Cardiac septum (tissue), 1 donor: ENCODE measurements at regions not wholly inside any gene's neighbourhood (a gene's known extent, or its start where the extent isn't known, plus 50 kb on each side); places are given as distances from the start of the nearest gene placed in this dataset.

ENCODE experiments used
- DNase-seq: peaks from one replicate; pipeline ENCODE4 v3.0.0-alpha.2; 2020; ENCODE audit warnings: low spot score
- intact Hi-C: fragments of 100-400 bp; cut with DNase I; formaldehyde crosslinking; loops from one replicate; pipeline ENCODE4 v1.14.0; 2022
- donor health status: DM: no; HTN: no; CAD: no.

DNA sequence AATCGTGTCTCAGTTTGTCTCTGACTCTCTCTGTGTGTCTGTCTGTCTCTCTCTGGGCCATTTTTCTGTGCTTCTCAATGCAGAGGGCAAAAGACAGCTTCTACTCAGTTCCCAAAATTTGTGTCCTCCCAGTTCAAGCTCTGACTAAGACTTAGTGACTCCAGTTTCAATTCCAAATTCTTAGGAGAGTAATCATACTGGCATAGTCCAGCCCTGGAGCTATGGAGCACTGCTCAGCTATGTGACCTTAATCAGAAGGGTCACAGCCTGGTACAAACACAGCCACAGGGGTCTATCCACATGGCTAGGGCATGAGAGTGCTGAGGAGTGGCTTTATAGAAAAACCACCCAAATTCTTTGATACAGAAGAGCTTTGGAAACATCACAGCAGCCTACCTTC, 91.9 kb downstream of the FOXF2 start:
- intact Hi-C loops, result no loop called here
- no peak for DNase-seq

DNA sequence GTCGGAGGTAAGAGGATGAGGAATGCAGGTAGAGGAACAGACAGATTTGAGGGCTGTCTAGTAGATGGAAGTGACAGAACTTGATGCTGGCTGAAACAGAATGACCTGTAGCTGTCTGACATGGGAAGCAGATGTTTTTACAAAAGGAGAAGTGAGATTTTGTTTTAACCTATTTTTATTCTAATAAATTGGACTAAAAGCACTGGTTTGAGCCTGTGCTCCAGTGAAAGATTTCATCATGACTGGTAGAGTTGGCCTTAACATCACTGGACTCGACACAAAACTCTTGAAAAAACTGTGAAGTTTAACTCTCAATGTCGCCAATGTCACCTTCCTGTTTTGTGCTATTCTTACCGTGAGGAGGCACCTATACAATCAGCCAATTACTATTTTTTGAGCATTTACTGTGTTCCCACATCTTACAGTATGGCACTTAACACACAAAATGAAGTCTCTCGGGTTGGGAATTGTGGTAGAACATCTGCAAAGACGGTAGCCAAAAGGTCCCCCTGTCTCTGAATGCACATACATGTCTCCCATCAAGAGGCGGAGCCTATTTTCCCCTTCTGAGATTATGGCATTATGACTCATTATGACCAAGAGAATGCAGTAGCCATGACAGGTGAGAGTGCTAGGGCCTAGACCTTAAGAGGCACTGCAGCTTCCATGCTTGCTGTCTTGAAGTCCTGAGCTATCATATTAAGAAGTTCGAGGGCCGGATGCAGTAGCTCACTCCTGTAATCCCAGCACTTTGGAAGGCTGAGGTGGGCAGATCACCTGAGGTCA, 93.2 kb downstream of the FOXF2 start:
- intact Hi-C loops, result no loop called here
- DNase-seq, result no peak

DNA sequence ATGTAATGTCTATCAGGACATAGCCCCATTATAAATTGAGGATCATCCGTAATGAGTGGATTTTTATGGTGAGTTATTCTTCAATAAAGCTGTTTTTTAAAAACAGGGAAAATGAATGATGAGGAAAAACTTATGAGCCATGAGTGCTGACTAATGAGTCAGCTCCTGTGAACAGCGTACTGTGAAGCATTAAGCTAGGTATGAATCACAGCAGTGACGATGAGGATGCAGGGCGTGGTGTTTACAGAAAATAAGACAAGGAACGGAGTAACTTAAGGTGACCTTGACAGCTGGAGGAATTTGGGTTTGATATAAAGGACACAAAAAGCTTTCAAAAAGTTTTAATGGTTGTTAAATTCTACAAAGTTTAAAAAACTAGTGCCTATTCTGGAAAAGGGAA, 96.3 kb downstream of the FOXF2 start:
- no peak for DNase-seq
- intact Hi-C loops, result no loop called here

DNA sequence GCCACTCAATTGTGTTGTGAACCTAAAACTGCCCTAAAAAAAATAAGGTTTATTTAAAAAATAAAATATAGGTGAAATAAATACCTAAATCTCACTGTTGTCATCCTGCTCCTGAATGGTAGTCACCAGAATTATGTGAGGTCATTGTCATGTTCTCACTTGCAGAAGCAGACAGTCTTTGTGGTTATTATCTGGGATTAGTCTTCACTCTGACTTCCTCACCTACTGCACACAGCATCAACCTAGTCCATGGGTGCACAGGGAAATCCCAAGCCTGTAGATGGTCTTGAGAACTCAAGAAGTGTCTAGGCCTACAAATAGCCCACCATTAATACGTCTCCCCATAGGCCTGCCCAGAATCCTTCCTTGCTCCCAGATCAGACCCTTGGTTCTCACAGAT, 97.0 kb downstream of the FOXF2 start:
- no peak for DNase-seq
- intact Hi-C loops, result no loop called here

DNA sequence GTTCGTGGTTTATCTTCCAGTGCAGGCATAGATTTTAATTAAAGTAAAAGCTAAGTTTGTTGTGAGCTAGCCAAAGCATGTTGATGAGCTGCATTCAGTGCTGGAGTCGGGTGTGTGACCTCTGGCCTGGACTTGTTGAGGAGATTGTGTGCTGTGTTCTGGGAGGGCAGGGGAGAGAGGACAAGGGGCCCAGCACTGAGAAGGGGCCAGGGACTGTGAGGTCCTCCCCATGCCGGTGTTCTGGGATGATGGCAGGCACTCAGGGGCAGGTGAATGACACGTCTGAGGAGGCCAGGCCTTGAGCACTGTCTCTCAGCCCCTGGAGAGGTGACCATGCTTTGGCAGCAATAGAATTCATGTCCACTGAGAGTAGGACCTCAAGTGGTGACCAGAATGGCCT, 97.9 kb downstream of the FOXF2 start:
- no peak for DNase-seq
- intact Hi-C loops, result no loop called here

DNA sequence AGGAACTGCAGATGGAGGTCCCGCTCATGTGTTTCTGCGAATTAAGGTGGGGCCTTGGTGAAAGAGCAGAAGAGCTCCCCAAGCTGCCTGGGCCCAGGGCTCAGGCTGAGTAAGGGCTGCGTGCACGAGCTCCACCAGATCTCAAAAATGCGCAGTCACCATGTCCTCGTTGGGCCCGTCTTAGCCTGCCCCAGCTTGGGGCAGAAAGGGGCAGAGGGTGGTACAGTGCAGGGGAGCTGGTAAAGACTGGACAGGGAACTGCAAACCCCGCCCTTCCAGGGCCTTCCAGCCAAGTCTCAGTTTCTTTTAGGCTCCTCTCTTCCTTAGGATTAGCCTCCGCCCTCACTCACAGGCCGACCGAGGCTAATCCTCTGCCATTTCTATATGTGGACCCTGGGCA, 101.6 kb downstream of the FOXF2 start:
- DNase-seq, result no peak
- intact Hi-C loops, result no loop called here

DNA sequence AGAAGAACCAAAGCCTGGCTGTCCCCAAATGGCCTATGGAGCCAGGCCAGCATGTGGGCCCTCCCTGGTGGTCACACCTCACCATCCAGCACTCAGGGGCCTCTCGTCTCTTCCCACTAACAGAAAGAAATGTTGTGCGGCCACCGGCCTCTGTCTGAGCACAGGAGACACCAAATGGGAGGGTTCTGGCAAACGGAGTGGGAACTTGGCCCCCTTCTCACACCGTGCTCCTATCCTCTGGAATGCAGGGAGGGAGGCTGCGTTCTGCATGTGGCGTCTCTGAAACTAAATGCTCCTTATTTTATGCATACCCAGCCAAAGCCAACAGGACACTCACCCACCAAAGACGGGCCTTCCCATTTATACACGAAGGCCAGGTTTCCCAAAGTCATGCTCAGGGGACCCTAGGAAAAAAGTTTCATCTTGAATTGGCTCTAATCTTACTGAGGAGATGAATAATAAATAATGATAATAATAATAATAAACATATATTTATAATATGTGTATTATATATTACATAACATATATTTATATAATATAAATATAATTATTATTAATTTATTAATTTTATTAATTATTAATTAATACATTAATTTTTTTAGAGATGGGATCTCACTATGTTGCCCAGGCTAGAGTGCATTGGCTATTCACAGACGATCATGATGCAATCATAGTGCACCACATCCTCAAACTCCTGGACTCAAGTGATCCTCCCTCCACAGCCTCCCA, 102.4 kb downstream of the FOXF2 start:
- DNase-seq, result no peak
- intact Hi-C loops, result no loop called here

DNA sequence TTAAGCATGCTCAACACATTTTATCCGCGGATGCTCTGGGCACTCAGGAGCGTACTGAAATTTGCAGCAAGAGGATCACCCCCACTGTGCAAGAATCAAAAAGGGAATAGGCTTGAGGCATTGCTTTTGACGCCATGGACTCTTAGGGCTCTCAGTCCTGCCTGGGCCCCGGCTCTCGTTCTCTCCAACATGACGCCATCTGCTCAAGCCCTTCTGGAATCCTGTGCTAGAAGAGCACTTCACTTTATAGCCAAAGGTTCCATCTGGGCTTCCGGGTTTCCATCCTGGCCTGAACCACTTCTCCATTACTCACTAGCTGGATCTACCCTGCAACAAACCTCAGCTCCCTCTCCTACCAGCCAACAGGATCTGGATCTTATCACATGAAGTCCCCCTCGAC, 105.3 kb downstream of the FOXF2 start:
- intact Hi-C loops, result no loop called here
- DNase-seq, result no peak

DNA sequence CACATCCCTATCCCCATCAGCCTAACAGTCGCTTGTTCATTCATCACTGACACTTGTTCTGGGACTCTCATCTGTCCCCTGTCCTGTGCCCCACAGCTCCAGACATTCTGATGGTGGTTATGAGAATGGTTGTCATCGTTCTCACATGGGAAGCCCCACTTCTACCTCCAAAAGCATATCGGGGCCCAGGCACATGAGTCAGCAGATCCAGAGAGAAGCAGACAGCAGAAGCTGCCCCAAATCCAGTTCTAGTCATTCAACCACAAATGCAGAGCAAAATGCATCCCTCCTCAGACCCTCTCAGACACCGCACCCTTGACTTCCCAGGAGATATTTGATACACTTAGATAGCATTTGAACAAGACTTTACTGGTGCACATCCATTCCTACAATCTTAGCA, 106.0 kb downstream of the FOXF2 start:
- intact Hi-C loops, result no loop called here

DNA sequence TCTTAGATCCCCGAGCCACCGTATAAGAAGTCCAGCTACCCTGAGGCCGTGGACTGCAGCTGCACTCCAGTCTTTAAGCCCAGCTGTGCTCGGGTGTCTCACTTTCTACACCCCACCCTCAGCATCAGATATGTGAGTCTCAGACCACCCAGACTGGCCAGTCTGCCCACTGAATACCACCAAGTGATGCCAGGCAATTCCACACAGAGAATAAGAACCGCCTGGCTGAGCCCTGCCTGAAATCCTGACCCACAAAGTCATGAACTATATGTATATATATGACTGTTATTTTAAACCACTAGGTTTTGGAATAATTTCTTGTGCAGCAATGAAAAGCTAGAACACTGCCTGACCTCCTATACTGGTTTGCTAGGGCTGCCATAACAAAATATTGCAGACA, 106.7 kb downstream of the FOXF2 start:
- DNase-seq, result no peak
- intact Hi-C loops, result no loop called here

More for the DNA sequence above, 106.0 kb downstream of the FOXF2 start:
- DNase-seq, result no peak

DNA sequence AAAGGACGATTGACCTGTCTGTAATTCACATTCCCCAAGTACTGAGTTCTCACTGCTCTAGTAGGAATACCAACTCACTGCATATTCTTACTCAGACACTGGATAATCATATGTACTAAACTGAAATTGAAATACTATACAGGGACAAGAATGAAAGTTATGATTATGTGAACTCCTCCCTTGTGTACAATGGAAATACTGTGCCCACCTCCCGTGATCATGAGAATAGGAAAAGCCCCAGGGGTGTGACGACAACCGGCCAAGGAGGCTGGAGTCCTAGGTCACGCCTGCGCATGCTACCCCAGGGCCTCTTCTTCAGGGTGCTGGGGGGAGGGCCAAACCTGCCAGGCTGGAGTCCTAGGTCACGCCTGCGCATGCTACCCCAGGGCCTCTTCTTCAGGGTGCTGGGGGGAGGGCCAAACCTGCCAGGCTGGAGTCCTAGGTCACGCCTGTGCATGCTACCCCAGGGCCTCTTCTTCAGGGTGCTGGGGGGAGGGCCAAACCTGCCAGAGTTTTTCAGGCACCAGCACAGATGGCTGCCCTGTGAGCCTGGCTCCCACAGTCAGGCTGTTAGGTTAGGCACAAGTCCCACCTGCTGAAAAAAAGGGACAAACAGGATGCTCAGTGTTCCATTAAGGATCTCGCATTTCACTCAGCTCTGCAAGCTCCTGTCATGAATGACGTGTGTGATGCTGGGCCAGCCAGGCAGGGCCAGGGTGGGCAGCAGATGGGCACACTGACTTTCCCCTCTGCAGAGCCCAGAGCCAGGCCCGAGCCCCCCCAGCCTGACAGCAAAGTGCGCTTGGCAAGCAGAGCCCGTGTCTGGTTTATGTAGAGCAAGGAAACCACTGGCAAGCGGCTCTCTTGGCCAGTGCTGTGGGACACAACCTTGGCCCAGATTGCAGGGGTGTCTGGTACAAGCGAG, 107.7 kb downstream of the FOXF2 start:
- DNase-seq, result no peak
- intact Hi-C loops, result no loop called here

DNA sequence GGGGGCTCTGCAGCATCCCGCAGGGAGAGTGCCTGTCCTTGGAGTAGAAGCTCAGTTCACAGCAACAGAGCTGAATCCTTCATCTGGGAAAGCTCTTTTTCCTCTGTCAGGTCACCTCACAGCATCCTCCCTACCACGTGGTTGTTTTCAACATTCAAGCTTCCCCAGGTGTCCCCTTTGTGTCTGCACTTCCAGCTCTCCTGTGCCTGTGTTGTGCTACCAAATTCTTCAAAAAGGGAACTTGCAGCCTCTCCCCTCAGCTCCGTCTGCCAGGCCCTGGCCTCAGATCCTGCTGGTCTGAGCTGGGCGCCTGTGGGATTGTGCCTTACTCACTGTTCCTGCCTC, 108.4 kb downstream of the FOXF2 start:
- intact Hi-C loops, result no loop called here
- no peak for DNase-seq

DNA sequence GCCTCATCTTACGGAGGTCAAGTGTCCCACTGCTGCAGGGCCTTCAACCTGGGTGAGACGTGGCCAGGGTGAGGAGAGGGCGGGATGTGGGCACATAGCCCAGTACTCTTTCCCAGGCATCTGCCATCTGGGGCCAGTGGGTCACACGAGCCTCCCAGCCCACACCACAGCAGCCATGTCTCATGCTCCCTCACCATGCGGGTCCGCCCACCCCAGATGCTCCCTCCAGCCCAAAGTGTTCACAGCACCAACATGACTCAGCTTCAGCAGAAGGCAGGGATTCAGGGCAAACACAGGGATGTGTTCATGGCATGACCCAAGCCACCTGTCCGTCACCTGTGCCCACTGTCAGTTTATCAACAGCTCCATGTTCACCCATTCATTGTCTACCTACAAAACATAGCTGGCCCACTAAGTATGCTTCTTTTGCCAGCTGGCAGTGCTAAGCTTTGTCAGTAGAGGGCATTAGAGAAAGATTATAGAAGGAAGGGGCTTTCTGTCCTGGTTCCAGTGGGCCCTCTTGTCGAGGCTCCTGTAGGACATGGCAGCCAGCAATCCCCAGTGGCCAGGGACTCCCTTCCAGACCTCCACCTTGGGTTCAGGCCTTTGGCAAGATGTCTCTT, 109.2 kb downstream of the FOXF2 start:
- intact Hi-C loops, result no loop called here
- no peak for DNase-seq

DNA sequence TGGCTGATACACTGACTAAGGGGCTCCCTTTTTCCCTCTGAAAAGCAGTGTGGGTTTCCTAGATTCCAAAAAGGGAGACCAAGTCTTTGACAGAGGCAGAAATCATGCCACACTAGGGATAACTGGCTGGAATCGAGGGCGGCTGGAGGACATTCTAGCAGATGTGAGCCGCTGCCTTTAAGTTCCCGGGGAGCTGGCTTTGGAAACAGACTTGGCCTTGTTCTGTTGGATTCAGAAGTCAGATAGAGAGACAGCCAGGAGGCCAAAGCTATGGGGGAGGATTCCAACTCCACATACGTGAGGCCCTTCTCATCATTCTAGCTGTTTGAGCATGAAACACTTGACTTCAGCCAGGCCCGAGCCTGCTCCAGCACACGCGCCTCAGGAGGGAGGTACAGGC, 109.9 kb upstream of the FOXC1 start:
- intact Hi-C loops, result no loop called here
- no peak for DNase-seq

DNA sequence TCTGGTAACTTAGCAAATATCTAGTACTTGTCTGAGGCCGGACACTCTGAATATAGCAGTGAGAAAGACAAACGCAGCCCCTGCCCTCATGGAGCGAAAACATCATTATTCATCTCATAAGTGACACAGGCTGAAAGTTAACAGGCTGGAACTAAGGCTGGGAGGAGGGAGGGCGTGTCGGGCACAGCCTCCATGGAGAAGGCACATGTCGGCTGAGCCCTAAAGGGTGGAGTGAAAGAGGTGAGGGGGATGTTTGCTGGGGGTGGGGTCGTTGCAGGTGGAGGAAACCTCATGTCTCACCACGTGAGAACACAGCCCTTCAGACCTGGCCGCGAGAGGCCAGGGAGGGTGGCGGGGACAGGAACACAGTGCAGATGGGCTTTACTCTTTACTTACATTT, 108.8 kb upstream of the FOXC1 start:
- DNase-seq, result no peak

DNA sequence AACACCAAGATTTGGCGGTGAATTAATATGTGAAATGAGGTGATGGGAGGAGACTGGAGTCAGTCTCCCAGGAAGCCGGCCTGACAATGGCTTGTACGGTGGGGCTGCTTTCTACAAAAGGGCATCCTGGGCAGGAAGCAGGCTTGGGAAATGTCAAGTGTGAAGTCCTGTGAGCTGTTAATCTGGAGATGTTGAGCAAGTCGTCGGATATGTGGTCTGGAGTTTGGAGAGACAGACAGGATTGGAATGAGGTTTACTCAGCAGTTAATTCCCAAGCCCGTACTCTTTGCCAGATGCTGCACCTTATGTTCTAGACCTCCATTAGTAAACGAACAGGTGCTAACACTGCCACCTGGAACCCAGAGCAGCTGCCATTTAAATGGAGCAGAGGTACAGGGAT, 107.7 kb upstream of the FOXC1 start:
- DNase-seq, result no peak
- intact Hi-C loops, result no loop called here

More for the DNA sequence above, 108.8 kb upstream of the FOXC1 start:
- intact Hi-C loops, result no loop called here

DNA sequence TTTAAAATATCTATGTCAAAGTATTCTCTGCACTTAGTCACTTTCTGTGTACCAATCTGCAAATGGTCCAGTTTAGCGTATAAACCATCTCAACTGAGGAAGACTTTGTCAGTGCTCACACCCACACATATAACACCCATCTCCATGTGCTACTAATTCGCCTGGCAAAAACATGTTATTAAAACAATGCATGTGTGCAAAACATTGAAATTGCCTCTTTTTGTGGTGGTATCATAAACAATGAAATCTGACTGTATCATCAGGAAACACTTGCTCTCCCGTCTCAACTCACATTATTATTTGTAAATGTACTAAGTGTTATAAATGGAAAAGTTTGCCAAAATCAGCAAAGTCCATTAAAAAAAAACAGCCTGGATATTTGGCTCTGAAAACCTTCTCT, 105.9 kb upstream of the FOXC1 start:
- intact Hi-C loops, result no loop called here
- no peak for DNase-seq

DNA sequence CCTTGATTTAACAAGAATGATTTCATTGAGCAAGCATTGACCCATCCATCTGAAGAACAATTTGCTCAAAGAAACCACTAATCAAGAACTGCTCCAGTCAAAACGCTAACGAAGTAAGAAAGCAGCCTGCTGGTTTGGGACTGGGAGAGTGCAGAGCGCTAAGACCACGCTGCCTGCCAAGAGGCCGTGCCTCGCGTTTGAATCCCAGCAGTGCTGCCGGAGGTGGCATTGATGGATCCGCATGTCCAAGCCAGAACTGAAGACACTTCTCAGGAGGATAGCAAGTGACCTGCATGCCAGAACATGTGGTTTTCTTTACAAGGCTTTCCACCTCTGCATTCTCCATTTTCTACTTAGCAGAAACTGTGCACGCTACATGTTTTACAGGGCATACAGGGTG, 105.2 kb upstream of the FOXC1 start:
- DNase-seq, result no peak
- intact Hi-C loops, result no loop called here

DNA sequence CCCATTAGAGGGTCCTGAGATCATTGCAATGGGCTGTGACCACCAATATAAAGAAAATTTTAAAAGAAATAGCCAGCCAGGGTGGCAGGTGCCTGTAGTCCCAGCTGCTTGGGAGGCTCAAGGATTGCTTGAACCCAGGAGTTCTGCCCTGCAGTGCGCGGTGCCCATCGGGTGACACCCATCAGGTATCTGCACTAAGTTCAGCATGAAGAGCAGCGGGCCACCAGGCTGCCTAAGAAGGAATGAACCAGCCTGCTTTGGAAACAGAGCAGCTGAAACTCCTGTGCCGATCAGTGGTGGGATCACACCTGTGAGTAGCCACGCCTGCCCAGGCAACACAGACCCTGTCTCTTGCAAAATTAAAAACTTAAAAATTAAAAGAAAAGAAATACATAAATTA, 102.5 kb upstream of the FOXC1 start:
- intact Hi-C loops, result no loop called here
- peak; percentile 17 for DNase-seq

DNA sequence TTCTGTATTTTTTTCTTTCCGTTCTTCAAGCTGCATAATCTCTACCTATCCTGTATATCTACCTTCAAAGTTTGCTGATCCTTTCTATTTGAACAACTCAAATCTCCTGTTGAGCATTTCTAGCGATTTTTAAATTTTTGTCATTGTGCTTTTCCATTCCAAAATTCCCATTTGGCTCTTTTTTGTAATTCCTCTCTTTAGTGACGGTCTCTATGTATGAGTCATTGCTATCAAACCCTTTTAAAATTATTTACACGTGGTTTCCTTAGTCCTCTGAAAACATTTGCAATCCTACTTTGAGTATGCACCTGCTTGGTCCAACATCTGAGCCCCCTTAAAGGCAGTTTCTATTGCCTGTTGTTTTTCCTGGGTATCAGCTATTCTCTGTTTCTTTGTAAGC, 100.5 kb upstream of the FOXC1 start:
- intact Hi-C loops, result no loop called here
- no peak for DNase-seq
